Hepatocyte (in vitro differentiated cells): ENCODE measurements at regions not wholly inside any gene's neighbourhood (a gene's known extent, or its start where the extent isn't known, plus 50 kb on each side); places are given as distances from the start of the nearest gene placed in this dataset.

ENCODE experiments used
- EZH2 ChIP-seq: fragments of 200-600 bp; sonication (generic); IDR thresholded peaks from 2 replicates; pipeline ENCODE4 v1.6.1; 2016; ENCODE audit warnings: antibody characterized with exemption, mild to moderate bottlenecking, borderline replicate concordance
- EZH2phosphoT487 ChIP-seq: fragments of 200-600 bp; sonication (generic); IDR thresholded peaks from one replicate; pipeline ENCODE4 v1.6.1; 2018; ENCODE audit warnings: antibody characterized with exemption, mild to moderate bottlenecking, low read depth, moderate library complexity; ENCODE audit not compliant: unreplicated experiment, severe bottlenecking
- TF ChIP-seq, protein P1 (sequence below): fragments of 200-600 bp; sonication (generic); IDR thresholded peaks from 2 replicates; pipeline ENCODE4 v1.5.1; 2016; ENCODE audit warnings: antibody characterized with exemption, mild to moderate bottlenecking; ENCODE audit not compliant: poor library complexity

GRCh38 chr6:126792340-126793085 is 326.0 kb upstream of the RSPO3 start:
- TF ChIP-seq, protein P1, sequence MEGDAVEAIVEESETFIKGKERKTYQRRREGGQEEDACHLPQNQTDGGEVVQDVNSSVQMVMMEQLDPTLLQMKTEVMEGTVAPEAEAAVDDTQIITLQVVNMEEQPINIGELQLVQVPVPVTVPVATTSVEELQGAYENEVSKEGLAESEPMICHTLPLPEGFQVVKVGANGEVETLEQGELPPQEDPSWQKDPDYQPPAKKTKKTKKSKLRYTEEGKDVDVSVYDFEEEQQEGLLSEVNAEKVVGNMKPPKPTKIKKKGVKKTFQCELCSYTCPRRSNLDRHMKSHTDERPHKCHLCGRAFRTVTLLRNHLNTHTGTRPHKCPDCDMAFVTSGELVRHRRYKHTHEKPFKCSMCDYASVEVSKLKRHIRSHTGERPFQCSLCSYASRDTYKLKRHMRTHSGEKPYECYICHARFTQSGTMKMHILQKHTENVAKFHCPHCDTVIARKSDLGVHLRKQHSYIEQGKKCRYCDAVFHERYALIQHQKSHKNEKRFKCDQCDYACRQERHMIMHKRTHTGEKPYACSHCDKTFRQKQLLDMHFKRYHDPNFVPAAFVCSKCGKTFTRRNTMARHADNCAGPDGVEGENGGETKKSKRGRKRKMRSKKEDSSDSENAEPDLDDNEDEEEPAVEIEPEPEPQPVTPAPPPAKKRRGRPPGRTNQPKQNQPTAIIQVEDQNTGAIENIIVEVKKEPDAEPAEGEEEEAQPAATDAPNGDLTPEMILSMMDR: no peak
- no peak for TF ChIP-seq EZH2
- no peak for TF ChIP-seq EZH2phosphoT487
